H1 (cell line): ENCODE measurements at regions not wholly inside any gene's neighbourhood (a gene's known extent, or its start where the extent isn't known, plus 50 kb on each side); places are given as distances from the start of the nearest gene placed in this dataset.

ENCODE experiments used
- BACH1 ChIP-seq: IDR thresholded peaks from 2 replicates; pipeline ENCODE4 v1.6.1; 2012; ENCODE audit warnings: low read length, improper control_type of control experiment
- EP300 ChIP-seq, 2 experiments: IDR thresholded peaks; 1 replicate in 1 of 2; 2 replicates in 1 of 2; pipeline ENCODE4 v1.6.1; 2011 to 2012; ENCODE audit warnings: low read depth in 2 of 2, low read length in 2 of 2, mild to moderate bottlenecking in 2 of 2, borderline replicate concordance in 1 of 2, inconsistent platforms in 1 of 2, moderate library complexity in 1 of 2
- POU5F1 ChIP-seq: IDR thresholded peaks from 2 replicates; pipeline ENCODE4 v1.6.1; 2011; ENCODE audit warnings: low read depth, mild to moderate bottlenecking, low read length, moderate library complexity
- RNF2 ChIP-seq: fragments of 200-900, 300-1000 bp; sonication (generic); IDR thresholded peaks from 2 replicates; pipeline ENCODE4 v1.7.1; 2016; ENCODE audit warnings: borderline replicate concordance, low read depth, mild to moderate bottlenecking, antibody characterized with exemption, low read length; ENCODE audit not compliant: poor library complexity, severe bottlenecking; ENCODE audit errors: missing control alignments
- TF ChIP-seq, protein P1 (sequence below): fragments of 300-600 bp; sonication (generic); IDR thresholded peaks from 2 replicates; pipeline ENCODE4 v1.7.1; 2012; ENCODE audit warnings: low read length, moderate library complexity, mild to moderate bottlenecking, inconsistent platforms; ENCODE audit not compliant: insufficient replicate concordance

DNA sequence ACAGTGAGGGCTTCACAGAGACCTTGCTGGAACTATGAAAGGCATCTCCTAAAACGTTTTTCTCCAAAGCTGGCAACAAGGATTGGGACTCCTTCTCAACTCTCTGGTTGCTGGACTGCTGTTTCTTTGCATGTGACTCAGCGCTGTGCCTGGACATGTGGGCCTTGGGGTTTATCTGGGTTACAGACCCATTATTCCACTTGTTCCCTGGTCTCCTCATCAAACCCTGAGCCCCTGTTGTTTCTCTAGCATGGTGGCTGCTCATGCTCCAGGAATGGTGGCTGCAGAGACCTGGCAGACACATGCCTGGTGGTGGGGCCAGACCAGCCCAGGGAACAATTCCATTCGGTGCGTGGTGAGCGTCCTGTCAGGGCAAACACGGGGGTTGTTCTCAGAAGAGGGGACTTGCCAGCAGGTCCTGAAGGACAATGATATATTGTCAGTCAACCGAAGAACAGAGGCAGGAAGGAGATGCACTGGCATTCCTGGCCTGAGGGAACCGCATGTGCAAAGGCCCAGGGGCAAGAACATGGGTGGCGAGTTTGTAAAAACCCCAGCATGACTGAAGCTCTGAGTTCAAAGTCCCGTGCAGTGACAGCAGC, 320.1 kb upstream of the RTL1 start (continued):
- TF ChIP-seq, protein P1, sequence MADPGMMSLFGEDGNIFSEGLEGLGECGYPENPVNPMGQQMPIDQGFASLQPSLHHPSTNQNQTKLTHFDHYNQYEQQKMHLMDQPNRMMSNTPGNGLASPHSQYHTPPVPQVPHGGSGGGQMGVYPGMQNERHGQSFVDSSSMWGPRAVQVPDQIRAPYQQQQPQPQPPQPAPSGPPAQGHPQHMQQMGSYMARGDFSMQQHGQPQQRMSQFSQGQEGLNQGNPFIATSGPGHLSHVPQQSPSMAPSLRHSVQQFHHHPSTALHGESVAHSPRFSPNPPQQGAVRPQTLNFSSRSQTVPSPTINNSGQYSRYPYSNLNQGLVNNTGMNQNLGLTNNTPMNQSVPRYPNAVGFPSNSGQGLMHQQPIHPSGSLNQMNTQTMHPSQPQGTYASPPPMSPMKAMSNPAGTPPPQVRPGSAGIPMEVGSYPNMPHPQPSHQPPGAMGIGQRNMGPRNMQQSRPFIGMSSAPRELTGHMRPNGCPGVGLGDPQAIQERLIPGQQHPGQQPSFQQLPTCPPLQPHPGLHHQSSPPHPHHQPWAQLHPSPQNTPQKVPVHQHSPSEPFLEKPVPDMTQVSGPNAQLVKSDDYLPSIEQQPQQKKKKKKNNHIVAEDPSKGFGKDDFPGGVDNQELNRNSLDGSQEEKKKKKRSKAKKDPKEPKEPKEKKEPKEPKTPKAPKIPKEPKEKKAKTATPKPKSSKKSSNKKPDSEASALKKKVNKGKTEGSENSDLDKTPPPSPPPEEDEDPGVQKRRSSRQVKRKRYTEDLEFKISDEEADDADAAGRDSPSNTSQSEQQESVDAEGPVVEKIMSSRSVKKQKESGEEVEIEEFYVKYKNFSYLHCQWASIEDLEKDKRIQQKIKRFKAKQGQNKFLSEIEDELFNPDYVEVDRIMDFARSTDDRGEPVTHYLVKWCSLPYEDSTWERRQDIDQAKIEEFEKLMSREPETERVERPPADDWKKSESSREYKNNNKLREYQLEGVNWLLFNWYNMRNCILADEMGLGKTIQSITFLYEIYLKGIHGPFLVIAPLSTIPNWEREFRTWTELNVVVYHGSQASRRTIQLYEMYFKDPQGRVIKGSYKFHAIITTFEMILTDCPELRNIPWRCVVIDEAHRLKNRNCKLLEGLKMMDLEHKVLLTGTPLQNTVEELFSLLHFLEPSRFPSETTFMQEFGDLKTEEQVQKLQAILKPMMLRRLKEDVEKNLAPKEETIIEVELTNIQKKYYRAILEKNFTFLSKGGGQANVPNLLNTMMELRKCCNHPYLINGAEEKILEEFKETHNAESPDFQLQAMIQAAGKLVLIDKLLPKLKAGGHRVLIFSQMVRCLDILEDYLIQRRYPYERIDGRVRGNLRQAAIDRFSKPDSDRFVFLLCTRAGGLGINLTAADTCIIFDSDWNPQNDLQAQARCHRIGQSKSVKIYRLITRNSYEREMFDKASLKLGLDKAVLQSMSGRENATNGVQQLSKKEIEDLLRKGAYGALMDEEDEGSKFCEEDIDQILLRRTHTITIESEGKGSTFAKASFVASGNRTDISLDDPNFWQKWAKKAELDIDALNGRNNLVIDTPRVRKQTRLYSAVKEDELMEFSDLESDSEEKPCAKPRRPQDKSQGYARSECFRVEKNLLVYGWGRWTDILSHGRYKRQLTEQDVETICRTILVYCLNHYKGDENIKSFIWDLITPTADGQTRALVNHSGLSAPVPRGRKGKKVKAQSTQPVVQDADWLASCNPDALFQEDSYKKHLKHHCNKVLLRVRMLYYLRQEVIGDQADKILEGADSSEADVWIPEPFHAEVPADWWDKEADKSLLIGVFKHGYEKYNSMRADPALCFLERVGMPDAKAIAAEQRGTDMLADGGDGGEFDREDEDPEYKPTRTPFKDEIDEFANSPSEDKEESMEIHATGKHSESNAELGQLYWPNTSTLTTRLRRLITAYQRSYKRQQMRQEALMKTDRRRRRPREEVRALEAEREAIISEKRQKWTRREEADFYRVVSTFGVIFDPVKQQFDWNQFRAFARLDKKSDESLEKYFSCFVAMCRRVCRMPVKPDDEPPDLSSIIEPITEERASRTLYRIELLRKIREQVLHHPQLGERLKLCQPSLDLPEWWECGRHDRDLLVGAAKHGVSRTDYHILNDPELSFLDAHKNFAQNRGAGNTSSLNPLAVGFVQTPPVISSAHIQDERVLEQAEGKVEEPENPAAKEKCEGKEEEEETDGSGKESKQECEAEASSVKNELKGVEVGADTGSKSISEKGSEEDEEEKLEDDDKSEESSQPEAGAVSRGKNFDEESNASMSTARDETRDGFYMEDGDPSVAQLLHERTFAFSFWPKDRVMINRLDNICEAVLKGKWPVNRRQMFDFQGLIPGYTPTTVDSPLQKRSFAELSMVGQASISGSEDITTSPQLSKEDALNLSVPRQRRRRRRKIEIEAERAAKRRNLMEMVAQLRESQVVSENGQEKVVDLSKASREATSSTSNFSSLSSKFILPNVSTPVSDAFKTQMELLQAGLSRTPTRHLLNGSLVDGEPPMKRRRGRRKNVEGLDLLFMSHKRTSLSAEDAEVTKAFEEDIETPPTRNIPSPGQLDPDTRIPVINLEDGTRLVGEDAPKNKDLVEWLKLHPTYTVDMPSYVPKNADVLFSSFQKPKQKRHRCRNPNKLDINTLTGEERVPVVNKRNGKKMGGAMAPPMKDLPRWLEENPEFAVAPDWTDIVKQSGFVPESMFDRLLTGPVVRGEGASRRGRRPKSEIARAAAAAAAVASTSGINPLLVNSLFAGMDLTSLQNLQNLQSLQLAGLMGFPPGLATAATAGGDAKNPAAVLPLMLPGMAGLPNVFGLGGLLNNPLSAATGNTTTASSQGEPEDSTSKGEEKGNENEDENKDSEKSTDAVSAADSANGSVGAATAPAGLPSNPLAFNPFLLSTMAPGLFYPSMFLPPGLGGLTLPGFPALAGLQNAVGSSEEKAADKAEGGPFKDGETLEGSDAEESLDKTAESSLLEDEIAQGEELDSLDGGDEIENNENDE: no peak
- TF ChIP-seq EP300 (IDR thresholded peaks at IDR 0.05; ENCODE audit: borderline replicate concordance in 1 of 2, low read depth in 2 of 2, low read length in 2 of 2): no peak
- no peak for TF ChIP-seq RNF2
- no peak for TF ChIP-seq BACH1
- no peak for TF ChIP-seq POU5F1
- TF ChIP-seq, all 59 proteins: peak for 0
